ENCODE measurements at regions not wholly inside any gene's neighbourhood (a gene's known extent, or its start where the extent isn't known, plus 50 kb on each side); places are given as distances from the start of the nearest gene placed in this dataset.

- Mint-ChIP-seq H3K9me3 (no peaks in the 10 kb centered on the region), H3K36me3 (ENCODE audit: low read depth) (no peaks in the 10 kb centered on the region), H3K4me1 (peaks cover 5% of the 10 kb centered on the region), H3K27me3 (ENCODE audit: low read depth) (no peaks in the 10 kb centered on the region), H3K4me3 (no peak overlapping the region), H3K27ac (no peak overlapping the region)
- no peak for TF ChIP-seq CTCF (IDR thresholded peaks at IDR 0.05; ENCODE audit: unreplicated experiment in 3 of 3)
Observed at GRCh38 chr3:104835376-104835775, 531.3 kb upstream of the ALCAM start.

- H3K9me3 Mint-ChIP-seq: peaks cover 9% of the 10 kb centered on the region
- H3K4me1 Mint-ChIP-seq: peaks cover 18% of the 10 kb centered on the region
- no peak overlapping the region for H3K4me3 Mint-ChIP-seq
- TF ChIP-seq CTCF (IDR thresholded peaks at IDR 0.05; ENCODE audit: unreplicated experiment in 3 of 3): no peak
- H3K36me3 Mint-ChIP-seq (ENCODE audit: low read depth): no peaks in the 10 kb centered on the region
- peak overlapping the region; percentile 13 to 71 (median 55) for H3K27ac Mint-ChIP-seq
- no peaks in the 10 kb centered on the region for H3K27me3 Mint-ChIP-seq (ENCODE audit: low read depth)
Observed at GRCh38 chr3:104846270-104846669, 520.4 kb upstream of the ALCAM start.

- peaks cover 9% of the 10 kb centered on the region for H3K9me3 Mint-ChIP-seq
- no peak overlapping the region for H3K27ac Mint-ChIP-seq
- H3K27me3 Mint-ChIP-seq (ENCODE audit: low read depth): no peaks in the 10 kb centered on the region
- H3K4me1 Mint-ChIP-seq: peaks cover 18% of the 10 kb centered on the region
- no peak overlapping the region for H3K4me3 Mint-ChIP-seq
- no peaks in the 10 kb centered on the region for H3K36me3 Mint-ChIP-seq (ENCODE audit: low read depth)
- TF ChIP-seq CTCF (IDR thresholded peaks at IDR 0.05; ENCODE audit: unreplicated experiment in 3 of 3): no peak
Observed at GRCh38 chr3:104849070-104849469, 517.6 kb upstream of the ALCAM start.

DNA sequence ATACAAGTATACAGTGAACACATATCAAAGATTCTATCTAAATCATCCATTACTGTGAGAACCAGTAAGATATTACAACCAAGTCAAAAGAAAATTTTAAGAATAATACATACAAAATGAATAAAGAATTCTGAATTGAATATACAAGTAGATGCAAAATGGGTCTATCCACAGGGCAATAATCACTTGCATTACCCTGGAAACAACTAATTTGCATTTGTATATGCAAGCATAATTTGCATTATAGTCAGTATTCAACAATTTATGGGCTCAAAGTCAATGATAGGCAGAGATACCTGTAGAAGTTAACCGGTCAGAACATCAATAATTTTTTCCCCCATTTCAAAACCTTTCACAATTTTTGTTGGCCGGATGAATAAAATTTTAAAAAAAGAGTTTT is 512.2 kb upstream of the ALCAM start:
- no peaks in the 10 kb centered on the region for H3K4me1 Mint-ChIP-seq
- no peaks in the 10 kb centered on the region for H3K36me3 Mint-ChIP-seq (ENCODE audit: low read depth)
- H3K27me3 Mint-ChIP-seq (ENCODE audit: low read depth): no peaks in the 10 kb centered on the region
- no peaks in the 10 kb centered on the region for H3K9me3 Mint-ChIP-seq
- H3K4me3 Mint-ChIP-seq: no peak overlapping the region
- no peak for TF ChIP-seq CTCF (IDR thresholded peaks at IDR 0.05; ENCODE audit: unreplicated experiment in 3 of 3)
- H3K27ac Mint-ChIP-seq: no peak overlapping the region

- Mint-ChIP-seq H3K36me3 (ENCODE audit: low read depth) (no peaks in the 10 kb centered on the region), H3K27me3 (ENCODE audit: low read depth) (no peaks in the 10 kb centered on the region), H3K27ac (no peak overlapping the region), H3K9me3 (no peaks in the 10 kb centered on the region), H3K4me3 (no peak overlapping the region), H3K4me1 (peaks cover 5% of the 10 kb centered on the region)
- no peak for TF ChIP-seq CTCF (IDR thresholded peaks at IDR 0.05; ENCODE audit: unreplicated experiment in 3 of 3)
Observed at GRCh38 chr3:104855702-104856101, 511.0 kb upstream of the ALCAM start.

- no peaks in the 10 kb centered on the region for H3K27me3 Mint-ChIP-seq (ENCODE audit: low read depth)
Observed at GRCh38 chr3:104856741-104857140, 510.0 kb upstream of the ALCAM start.

More at GRCh38 chr3:104856741-104857140, 510.0 kb upstream of the ALCAM start:
- Mint-ChIP-seq H3K36me3 (ENCODE audit: low read depth) (no peaks in the 10 kb centered on the region), H3K4me3 (no peak overlapping the region), H3K4me1 (peaks cover 5% of the 10 kb centered on the region), H3K9me3 (no peaks in the 10 kb centered on the region), H3K27ac (no peak overlapping the region)
- TF ChIP-seq CTCF (IDR thresholded peaks at IDR 0.05; ENCODE audit: unreplicated experiment in 3 of 3): no peak
